Umbilical cord (tissue), 1 donor: ENCODE measurements at regions not wholly inside any gene's neighbourhood (a gene's known extent, or its start where the extent isn't known, plus 50 kb on each side); places are given as distances from the start of the nearest gene placed in this dataset.
A peak's percentile ranks its signal among the peaks of the same experiment; 100 is the strongest.
"Not testable (repeated sequence)": the region's sequence is repeated elsewhere in the genome, so short reads cannot be mapped to it uniquely, and the experiment has no call there.

Experiments used
- DNase-seq: peaks from one replicate; pipeline ENCODE4 v3.0.0-alpha.2; 2015; ENCODE audit warnings: low spot score

- DNase-seq: no peak
Measured at GRCh38 chr15:81939604-81940440, 106.0 kb downstream of the MEX3B start.

- no peak for DNase-seq
Measured at GRCh38 chr15:81937189-81937588, 108.6 kb downstream of the MEX3B start.

GRCh38 chr15:81930582-81931369 lies 115.0 kb downstream of the MEX3B start:
- no peak for DNase-seq

DNA sequence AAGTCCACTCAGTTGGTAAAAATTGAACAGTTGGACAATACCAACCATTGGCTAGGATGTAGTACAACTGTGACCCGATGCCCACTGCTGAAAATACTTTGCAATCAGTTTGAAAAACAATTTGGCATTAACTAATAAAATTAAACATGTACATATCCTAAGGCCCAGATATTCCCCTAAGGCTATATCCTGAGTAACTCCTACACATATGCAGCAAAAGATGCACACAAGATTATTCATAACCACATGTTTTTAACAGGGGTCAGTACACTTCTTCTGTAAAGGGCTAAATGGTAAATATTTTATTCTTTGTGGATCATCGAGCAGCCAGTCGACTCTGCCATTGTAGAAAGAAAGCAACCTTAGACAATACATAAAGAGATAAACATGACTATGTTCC lies 116.3 kb downstream of the MEX3B start:
- DNase-seq: no peak

DNA sequence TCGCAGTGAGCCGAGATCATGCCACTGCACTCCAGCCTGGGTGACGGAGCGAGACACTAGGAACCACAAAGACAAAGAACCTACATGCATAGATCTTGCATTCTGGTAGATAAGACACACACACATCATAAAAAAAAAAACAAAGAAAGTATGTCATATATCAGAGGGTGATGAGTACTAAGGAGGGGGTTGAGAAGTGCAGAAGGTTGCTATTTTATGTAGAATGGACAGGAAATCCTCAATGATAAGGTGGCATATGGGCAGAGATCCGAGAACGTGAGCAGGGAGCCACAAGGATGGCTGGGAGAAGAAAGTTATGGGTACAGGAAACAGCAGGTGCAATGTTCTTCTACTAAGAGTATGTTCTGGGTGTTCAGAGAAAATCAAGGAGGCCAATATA lies 118.8 kb downstream of the MEX3B start:
- DNase-seq: no peak

GRCh38 chr15:81924729-81925128 lies 121.1 kb downstream of the MEX3B start:
- peak; percentile 48 for DNase-seq

DNA sequence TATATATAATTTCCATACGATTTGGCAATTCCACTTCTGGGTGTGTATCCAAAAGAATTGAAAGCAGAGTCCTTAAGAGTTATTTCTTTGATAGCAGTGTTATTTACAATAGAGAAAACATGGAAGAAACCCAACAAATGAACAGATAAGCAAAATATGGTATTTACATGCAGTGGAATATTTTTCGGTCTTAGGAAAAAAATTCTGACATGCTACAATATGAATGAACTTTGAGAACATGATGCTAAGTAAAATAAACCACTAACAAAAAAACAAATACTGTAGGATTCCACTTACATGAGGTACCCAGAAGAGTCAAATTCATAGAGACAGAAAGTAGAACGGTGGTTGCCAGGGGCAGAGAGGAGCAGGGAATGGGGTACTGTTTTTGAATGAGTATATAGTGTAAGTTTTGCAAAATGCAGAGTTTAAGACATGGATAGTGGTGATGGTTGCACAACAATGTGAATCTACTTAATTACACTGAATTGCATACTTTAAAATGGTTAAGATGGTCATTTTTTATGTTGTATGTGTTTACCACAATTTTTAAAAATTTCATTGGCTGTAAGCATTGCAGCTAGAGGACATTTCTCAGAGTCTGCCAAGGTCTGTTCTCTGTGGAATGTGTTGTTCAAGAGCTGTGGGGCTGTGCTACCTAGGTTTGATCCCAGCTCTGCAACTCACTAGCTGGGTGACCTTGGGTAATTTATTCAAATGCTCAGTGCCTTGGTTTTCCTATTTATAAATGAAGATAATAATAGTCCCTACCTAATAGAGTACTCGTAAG lies 122.1 kb downstream of the MEX3B start:
- no peak for DNase-seq

- no peak for DNase-seq
Measured at GRCh38 chr15:81922143-81922542, 123.7 kb downstream of the MEX3B start.

DNA sequence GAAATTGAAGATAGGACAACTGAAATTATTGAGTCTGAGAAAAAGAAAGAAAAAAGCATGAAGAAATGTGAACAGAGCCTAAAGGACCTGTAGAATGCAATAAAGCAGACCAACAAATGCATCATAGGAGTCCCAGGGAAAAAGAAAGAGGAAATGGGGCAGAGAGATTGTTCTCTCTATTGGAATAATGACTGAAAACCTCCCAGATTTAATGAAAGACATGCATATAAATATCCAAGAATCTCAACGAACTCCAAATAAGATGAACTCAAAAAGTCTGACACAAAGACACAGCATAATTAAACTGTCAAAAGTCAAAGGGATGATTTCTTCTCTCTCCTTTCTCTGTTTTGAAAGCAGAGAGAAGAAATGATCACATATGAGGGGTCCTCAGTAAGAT lies 124.7 kb downstream of the MEX3B start:
- no peak for DNase-seq

DNA sequence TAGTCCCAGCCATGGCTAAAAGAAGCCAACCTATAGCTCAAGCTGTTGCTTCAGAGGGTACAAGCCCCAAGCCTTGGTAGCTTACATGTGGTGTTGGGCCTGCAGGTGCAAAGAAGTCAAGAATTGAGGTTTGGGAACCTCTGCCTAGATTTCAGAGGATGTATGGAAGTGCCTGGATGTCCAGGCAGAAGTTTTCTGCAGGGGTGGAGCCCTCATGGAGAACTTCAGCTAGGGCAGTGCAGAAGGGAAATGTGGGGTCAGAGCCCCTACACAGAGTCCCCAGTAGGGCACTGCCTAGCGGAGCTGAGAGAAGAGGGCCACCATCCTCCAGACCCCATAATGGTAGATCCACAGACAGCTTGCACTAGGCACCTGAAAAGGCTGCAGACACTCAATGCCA lies 127.1 kb downstream of the MEX3B start:
- DNase-seq: not testable (repeated sequence)

DNA sequence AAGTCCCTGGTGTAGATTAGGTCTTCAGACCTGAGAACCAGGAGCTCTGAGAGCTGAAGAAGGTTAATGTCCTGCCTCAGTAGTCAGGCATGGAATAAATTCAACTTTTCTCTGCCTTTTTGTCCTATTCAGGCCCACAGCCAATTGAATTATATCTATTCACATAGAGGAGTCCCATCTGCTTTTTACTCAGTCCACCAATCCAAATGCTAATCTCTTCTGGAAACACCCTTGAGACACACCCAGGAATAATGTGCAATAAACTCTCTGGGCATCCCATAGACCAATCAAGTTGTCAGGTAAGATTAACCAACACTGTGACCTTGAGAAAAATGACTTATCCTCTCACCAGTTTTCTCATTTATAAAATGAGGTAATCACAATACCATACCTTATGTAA lies 129.4 kb downstream of the MEX3B start:
- DNase-seq: no peak

DNA sequence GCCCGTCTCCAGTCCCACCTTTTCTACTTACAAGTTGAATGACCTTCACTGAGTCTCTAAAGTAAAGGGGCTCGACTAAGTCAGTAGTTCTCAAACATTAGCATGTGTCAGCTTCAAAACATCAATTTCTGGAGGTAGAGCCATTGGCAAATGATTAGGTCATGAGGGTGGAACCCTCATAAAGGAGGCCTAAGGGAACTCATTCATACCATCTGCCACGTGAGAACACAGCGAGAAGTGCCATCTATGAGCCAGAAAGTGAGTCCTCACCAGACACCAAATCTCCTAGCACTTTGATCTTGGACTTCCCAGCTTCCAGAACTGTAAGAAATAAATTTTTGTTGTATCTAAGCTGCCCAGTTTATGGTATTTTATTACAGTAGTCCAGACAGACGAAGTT lies 129.8 kb downstream of the MEX3B start:
- DNase-seq: peak; percentile 69

DNA sequence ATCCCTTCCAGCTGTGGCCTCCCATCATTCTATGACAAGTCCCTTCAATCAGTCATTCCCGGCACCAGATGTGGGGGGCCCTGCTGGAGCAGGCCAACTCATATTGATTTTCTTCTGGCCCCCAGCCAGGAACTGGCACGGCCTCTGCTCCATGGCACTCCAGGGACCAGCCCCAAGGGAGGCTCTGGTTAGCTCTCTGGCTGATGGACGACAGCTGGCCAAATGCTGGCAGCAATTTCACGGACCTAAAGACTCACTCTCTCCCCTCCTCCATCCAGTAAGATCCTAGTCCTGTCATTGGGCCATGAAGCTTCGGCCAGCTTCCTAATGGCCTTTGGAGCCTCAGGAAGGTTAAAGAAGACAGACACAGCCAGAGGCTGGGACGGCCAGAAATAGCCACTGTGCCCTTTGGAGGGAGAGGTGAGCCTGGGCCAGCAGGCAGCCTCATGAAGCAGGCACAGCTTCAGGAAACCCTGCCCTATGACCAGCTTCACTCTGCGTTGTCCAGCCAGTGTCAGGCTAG lies 131.0 kb downstream of the MEX3B start:
- DNase-seq: no peak

DNA sequence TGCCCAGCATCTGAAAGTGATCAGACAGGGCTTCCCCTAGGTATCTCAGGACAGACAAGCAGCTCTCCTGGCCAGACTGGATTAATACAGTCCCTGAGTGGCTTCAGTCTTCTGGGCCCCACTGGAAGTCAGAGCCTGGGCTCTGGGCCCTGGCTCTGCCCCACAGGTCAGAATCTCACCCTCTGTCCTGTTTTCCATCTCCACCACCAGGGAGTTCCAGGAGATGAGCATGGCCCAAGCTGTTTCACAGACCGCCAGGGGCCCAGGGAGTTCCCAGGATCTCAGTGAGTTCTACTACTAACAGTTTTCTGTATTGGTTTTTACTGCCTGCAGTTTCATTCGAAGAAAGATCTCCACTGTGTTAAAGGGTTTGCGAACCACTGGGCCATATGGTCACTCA lies 131.5 kb downstream of the MEX3B start:
- DNase-seq: no peak

GRCh38 chr15:81911022-81911971 lies 134.5 kb downstream of the MEX3B start:
- peak; percentile 60 for DNase-seq

GRCh38 chr15:81910355-81911021 lies 135.3 kb downstream of the MEX3B start:
- no peak for DNase-seq

- no peak for DNase-seq
Measured at GRCh38 chr15:81909011-81909358, 136.8 kb downstream of the MEX3B start.

DNA sequence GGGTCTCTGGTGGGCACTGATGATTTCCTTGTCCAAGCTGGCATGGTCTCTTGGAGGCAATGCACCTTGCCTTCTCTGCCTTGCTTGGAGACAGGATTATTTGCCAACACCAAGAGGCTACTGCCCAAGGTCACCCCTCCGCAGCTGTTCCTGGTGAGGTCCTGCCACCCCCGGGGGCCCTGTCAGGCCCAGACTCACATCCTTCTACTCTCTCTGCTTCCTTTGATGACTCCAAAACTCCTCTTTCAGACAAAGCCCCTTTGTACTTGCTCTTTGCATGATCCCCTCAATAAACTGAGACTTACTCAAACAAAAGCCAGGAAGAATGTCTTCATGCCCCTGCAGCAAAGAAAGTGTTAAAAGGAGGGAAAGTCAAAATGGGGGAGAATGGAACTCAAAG lies 137.7 kb downstream of the MEX3B start:
- no peak for DNase-seq

GRCh38 chr15:81907521-81907920 lies 138.3 kb downstream of the MEX3B start:
- DNase-seq: no peak

DNA sequence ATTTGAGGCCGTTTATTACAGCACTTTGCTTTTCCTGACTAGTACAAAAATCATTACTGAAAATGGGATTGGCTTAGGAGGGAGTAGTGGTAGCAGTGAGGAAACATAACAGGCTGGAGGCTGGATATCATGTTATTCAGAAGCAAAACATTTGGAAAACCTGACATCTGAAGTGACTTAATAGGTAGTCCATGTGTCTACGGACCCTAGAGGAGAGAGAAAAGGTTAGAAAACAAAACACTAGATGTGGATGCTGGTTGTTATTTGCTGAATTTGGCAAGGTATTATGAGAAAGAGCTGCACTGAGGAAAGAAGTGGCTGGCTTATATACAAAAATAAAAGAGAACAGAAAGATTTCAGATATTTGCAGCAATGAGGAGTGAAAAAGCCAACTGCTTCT lies 139.9 kb downstream of the MEX3B start:
- DNase-seq: no peak
